Vagina (tissue), 2 donors: ENCODE measurements at regions not wholly inside any gene's neighbourhood (a gene's known extent, or its start where the extent isn't known, plus 50 kb on each side); places are given as distances from the start of the nearest gene placed in this dataset.

Experiments
- DNase-seq, 2 donors: peaks; one replicate each; pipeline ENCODE4 v3.0.0-alpha.2; 2017; ENCODE audit errors: extremely low spot score in 2 of 2
- H3K27ac ChIP-seq: fragments of 200-600 bp; sonication (generic); one replicate; pipeline ENCODE4 v1.5.1; 2019
- H3K27me3 ChIP-seq: fragments of 200-600 bp; sonication (generic); one replicate; pipeline ENCODE4 v1.5.1; 2019
- H3K36me3 ChIP-seq, 2 donors: fragments of 200-600 bp; sonication (generic); one replicate each; pipeline ENCODE4 v1.5.1; 2017 to 2019
- H3K4me1 ChIP-seq: fragments of 200-600 bp; sonication (generic); one replicate; pipeline ENCODE4 v1.5.1; 2019
- H3K4me3 ChIP-seq, 2 donors: fragments of 200-600 bp; sonication (generic); 1 replicate in 1 of 2; 2 replicates in 1 of 2; pipeline ENCODE4 v1.5.1; 2016 to 2019
- H3K9me3 ChIP-seq: fragments of 200-600 bp; sonication (generic); one replicate; pipeline ENCODE4 v1.5.1; 2019
- POLR2A ChIP-seq, 2 donors: fragments of 450-650 bp; IDR thresholded peaks; one replicate each; pipeline ENCODE4 v1.6.1; 2017; ENCODE audit warnings: antibody characterized with exemption in 2 of 2, mild to moderate bottlenecking in 2 of 2, moderate library complexity in 2 of 2
- POLR2AphosphoS5 ChIP-seq, 2 donors: sonication (generic); formaldehyde crosslinking; IDR thresholded peaks; one replicate each; pipeline ENCODE4 v1.9.0; 2017; ENCODE audit warnings: antibody characterized with exemption in 2 of 2, mild to moderate bottlenecking in 2 of 2, low read depth in 1 of 2; ENCODE audit not compliant: insufficient read depth in 1 of 2
- intact Hi-C: fragments of 100-400 bp; cut with DNase I; formaldehyde crosslinking; loops from one replicate; pipeline ENCODE4 v1.15.1; 2023
- TF ChIP-seq, protein P1 (sequence below), 3 experiments: fragments of 450-650 bp in 2 of 3; fragments of 200-600 bp in 1 of 3; sonication (generic) in 1 of 3; IDR thresholded peaks; one replicate each; pipeline ENCODE4 v1.5.1; 2017 to 2019; ENCODE audit warnings: antibody characterized with exemption in 3 of 3, mild to moderate bottlenecking in 2 of 3, moderate library complexity in 2 of 3

DNA sequence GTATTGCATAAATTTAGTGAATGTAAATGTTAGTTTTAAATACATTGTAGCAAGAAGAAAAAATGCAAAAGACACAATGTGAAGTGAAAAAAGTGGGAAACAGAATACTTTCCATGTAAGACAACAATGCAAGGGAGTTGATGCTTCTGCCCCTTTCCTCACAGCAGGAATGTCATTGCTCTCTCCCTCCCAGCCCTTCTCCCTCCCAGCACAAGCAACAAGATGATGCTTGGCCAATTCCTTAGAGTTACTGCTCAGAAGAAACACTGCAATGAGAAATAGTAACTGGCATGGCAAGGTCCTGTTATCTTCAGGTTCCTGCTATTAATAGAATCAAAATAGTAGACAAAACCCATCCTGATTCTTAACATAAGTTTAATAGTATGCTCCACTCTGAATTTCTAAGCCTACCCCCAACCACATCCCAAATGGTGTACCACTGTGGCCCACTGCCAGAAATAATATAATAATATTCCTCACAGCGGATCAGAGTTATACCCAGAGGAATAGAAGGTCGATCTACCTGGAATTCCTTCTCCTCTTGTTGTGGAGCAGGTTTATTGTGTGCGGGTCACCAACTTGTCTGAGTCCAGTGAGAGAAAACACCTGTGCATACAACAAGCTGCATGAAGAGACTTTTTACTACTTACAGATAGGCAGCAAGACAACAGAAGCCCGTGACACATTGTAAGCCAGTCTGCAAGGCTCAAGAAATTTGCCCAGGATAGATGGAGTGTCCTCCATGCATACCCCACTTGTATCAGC is 69.8 kb upstream of the SLC7A11 start:
- intact Hi-C loops: no loop called here
- Histone ChIP-seq H3K27me3 (no peaks in the 10 kb centered on the region), H3K36me3 (no peaks in the 10 kb centered on the region), H3K4me3 (no peak overlapping the region), H3K27ac (no peak overlapping the region), H3K4me1 (no peaks in the 10 kb centered on the region), H3K9me3 (no peaks in the 10 kb centered on the region)
- TF ChIP-seq POLR2AphosphoS5 (IDR thresholded peaks at IDR 0.05; ENCODE audit: insufficient read depth in 1 of 2, low read depth in 1 of 2) (no peak), POLR2A (IDR thresholded peaks at IDR 0.05) (no peak)
- TF ChIP-seq, protein P1, sequence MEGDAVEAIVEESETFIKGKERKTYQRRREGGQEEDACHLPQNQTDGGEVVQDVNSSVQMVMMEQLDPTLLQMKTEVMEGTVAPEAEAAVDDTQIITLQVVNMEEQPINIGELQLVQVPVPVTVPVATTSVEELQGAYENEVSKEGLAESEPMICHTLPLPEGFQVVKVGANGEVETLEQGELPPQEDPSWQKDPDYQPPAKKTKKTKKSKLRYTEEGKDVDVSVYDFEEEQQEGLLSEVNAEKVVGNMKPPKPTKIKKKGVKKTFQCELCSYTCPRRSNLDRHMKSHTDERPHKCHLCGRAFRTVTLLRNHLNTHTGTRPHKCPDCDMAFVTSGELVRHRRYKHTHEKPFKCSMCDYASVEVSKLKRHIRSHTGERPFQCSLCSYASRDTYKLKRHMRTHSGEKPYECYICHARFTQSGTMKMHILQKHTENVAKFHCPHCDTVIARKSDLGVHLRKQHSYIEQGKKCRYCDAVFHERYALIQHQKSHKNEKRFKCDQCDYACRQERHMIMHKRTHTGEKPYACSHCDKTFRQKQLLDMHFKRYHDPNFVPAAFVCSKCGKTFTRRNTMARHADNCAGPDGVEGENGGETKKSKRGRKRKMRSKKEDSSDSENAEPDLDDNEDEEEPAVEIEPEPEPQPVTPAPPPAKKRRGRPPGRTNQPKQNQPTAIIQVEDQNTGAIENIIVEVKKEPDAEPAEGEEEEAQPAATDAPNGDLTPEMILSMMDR (IDR thresholded peaks at IDR 0.05): no peak
- DNase-seq: no peak

DNA sequence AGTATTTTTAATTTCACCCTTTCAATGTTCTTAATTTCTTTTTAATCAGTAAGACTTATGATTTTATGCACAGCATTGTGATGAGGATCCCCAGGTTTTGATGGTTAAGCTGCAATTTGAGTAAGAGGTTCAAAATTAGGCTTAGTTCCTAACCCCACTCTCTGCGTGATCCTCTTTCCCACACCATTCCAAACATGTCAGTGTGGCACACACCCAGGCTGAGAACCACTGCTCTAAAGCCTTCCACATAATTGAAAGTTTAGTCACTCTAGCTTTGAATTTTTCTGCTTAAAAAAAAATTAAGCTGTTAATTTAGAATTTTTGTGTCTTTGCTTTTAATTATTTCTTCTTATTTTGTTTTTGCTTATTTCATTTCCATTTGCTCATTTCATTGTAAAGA is 68.8 kb upstream of the SLC7A11 start:
- no peak overlapping the region for H3K27ac ChIP-seq
- no peaks in the 10 kb centered on the region for H3K4me1 ChIP-seq
- TF ChIP-seq, protein P1 (IDR thresholded peaks at IDR 0.05): no peak
- H3K36me3 ChIP-seq: no peaks in the 10 kb centered on the region
- no peak for DNase-seq
- intact Hi-C loops: no loop called here
- no peak overlapping the region for H3K4me3 ChIP-seq
- H3K27me3 ChIP-seq: no peaks in the 10 kb centered on the region
- no peaks in the 10 kb centered on the region for H3K9me3 ChIP-seq

DNA sequence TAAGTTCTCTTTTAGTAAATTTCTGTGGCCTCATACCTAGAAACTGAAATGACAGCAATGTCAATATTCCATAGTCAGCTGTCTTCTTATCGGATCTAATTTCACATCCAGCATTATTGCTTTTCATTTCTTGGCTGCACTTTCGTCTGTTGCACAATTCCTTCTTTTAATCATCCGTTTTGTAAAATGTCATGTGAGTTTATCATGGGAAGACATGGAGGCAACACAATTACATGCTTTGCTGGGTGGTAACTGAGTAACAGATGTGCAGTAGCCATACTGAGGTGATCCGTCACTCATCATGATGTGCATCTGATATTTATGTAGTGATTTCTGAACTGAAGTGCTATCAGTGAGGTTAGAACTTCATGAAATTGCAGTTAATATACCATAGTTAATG is 68.3 kb upstream of the SLC7A11 start:
- Histone ChIP-seq H3K27me3 (no peaks in the 10 kb centered on the region), H3K36me3 (no peaks in the 10 kb centered on the region), H3K4me3 (no peak overlapping the region), H3K4me1 (no peaks in the 10 kb centered on the region), H3K9me3 (no peaks in the 10 kb centered on the region), H3K27ac (no peak overlapping the region)
- TF ChIP-seq POLR2AphosphoS5 (IDR thresholded peaks at IDR 0.05; ENCODE audit: insufficient read depth in 1 of 2, low read depth in 1 of 2) (no peak), POLR2A (IDR thresholded peaks at IDR 0.05) (no peak)
- TF ChIP-seq, protein P1 (IDR thresholded peaks at IDR 0.05): no peak
- intact Hi-C loops: no loop called here
- no peak for DNase-seq

DNA sequence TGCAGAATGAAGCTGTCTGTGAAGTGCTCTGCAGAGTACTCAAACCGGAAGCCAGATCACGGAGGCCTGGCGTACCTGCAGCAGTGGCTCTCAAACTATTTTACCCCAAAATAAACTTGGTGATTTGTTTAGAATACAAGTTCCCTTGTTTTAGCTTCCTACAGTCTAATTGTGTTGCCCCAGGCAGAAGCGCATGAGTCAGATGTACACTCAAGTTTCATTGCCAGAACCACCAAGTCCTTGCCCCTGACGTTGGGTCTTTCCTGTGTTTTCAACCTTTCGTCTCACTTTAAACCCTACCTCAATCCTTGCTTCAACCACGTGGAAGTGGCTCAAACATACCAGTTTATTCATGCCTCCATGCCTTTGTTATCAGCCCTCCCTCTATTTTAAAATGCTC is 66.2 kb upstream of the SLC7A11 start:
- Histone ChIP-seq H3K27ac (no peak overlapping the region), H3K9me3 (no peaks in the 10 kb centered on the region), H3K27me3 (no peaks in the 10 kb centered on the region), H3K4me3 (no peak overlapping the region), H3K4me1 (no peaks in the 10 kb centered on the region), H3K36me3 (no peaks in the 10 kb centered on the region)
- TF ChIP-seq, protein P1 (IDR thresholded peaks at IDR 0.05): no peak
- no peak for TF ChIP-seq POLR2AphosphoS5 (IDR thresholded peaks at IDR 0.05; ENCODE audit: insufficient read depth in 1 of 2, low read depth in 1 of 2)
- TF ChIP-seq POLR2A (IDR thresholded peaks at IDR 0.05): no peak
- intact Hi-C loops: no loop called here
- DNase-seq: no peak

DNA sequence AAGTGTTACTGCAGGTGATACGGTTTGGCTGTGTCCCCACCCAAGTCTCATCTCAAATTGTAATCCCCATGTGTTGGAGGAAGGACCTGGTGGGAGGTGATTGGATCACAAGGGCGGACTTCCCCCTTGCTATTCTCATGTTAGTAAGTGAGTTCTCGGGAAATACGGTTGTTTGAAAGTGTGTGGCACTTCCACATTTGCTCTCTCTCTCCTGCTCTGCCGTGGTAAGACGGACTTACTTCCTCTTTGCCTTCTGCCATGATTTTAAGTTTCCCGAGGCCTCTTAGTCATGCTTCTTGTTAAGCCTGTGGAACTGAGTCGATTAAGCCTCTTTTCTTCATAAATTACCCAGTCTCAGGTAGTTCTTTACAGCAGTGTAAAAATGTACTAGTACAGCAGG is 65.2 kb upstream of the SLC7A11 start:
- TF ChIP-seq, protein P1 (IDR thresholded peaks at IDR 0.05): no peak
- TF ChIP-seq POLR2AphosphoS5 (IDR thresholded peaks at IDR 0.05; ENCODE audit: insufficient read depth in 1 of 2, low read depth in 1 of 2) (no peak), POLR2A (IDR thresholded peaks at IDR 0.05) (no peak)
- Histone ChIP-seq H3K4me1 (no peaks in the 10 kb centered on the region), H3K27me3 (no peaks in the 10 kb centered on the region), H3K27ac (no peak overlapping the region), H3K4me3 (no peak overlapping the region), H3K9me3 (no peaks in the 10 kb centered on the region), H3K36me3 (no peaks in the 10 kb centered on the region)
- no peak for DNase-seq
- intact Hi-C loops: no loop called here
